IMR-90 (cell line): ENCODE measurements at regions not wholly inside any gene's neighbourhood (a gene's known extent, or its start where the extent isn't known, plus 50 kb on each side); places are given as distances from the start of the nearest gene placed in this dataset.

Experiments used
- ATAC-seq: fragments of 200-7000 bp; cut with Tn5 transposase; 2 replicates; pipeline ENCODE4 v1.9.1; 2020; ENCODE audit warnings: low read depth, mild to moderate bottlenecking, moderate library complexity
- BruUV-seq: library from RNA; stranded (reverse); fragments of 400-500 nt; replicated peaks from 2 replicates; lab custom pipeline; 2021; lab: Mats Ljungman, UMichigan
- CTCF ChIA-PET: fragments of 300-600 bp; formaldehyde crosslinking; extraction: SDS; loops from one replicate; lab custom pipeline; 2021; ENCODE audit warnings: antibody characterized with exemption; lab: Yijun Ruan, JAX
- POLR2A ChIA-PET: fragments of 300-600 bp; sonication (Branson Sonifier 250); formaldehyde crosslinking; loops from one replicate; lab custom pipeline; 2022; ENCODE audit warnings: antibody characterized with exemption; ENCODE audit not compliant: unreplicated experiment; lab: Charles Lee
- DNase-seq: peaks from one replicate; pipeline ENCODE4 v3.0.0; 2013
- H2AFZ ChIP-seq: replicated peaks from 2 replicates; pipeline ENCODE3; 2013; ENCODE audit warnings: low read length, mild to moderate bottlenecking; ENCODE audit not compliant: poor library complexity
- H2AK5ac ChIP-seq: 2 replicates; pipeline ENCODE4 v1.6.1; 2013; ENCODE audit warnings: low read depth, low read length, inconsistent platforms
- H2AK9ac ChIP-seq: replicated peaks from 2 replicates; pipeline ENCODE3; 2013; ENCODE audit warnings: mild to moderate bottlenecking, low read depth, low read length, moderate library complexity; ENCODE audit not compliant: poor library complexity
- H2BK120ac ChIP-seq: 2 replicates; pipeline ENCODE4 v1.6.1; 2013; ENCODE audit warnings: low read depth, low read length, inconsistent platforms
- H2BK15ac ChIP-seq: 3 replicates; pipeline ENCODE4 v1.6.1; 2013; ENCODE audit warnings: low read depth, low read length, inconsistent platforms
- H2BK20ac ChIP-seq: 2 replicates; pipeline ENCODE4 v1.6.1; 2013; ENCODE audit warnings: low read depth, mild to moderate bottlenecking, inconsistent platforms, low read length, moderate library complexity
- H2BK5ac ChIP-seq: 2 replicates; pipeline ENCODE4 v1.6.1; 2013; ENCODE audit warnings: mild to moderate bottlenecking, low read depth, low read length, inconsistent platforms; ENCODE audit not compliant: poor library complexity, severe bottlenecking
- H3K14ac ChIP-seq: replicated peaks from 2 replicates; pipeline ENCODE4 v1.6.1; 2013; ENCODE audit warnings: low read depth, low read length, inconsistent platforms
- H3K18ac ChIP-seq: 2 replicates; pipeline ENCODE4 v1.6.1; 2013; ENCODE audit warnings: low read depth, low read length, control low read depth
- H3K23ac ChIP-seq: 2 replicates; pipeline ENCODE4 v1.6.1; 2013; ENCODE audit warnings: low read depth, low read length, inconsistent platforms
- H3K27ac ChIP-seq: 2 replicates; pipeline ENCODE4 v1.5.1; 2013; ENCODE audit warnings: mild to moderate bottlenecking, control low read depth, low read length; ENCODE audit not compliant: insufficient read depth
- H3K27me3 ChIP-seq: 2 replicates; pipeline ENCODE4 v1.6.1; 2013; ENCODE audit warnings: low read length; ENCODE audit not compliant: control insufficient read depth, insufficient read depth
- H3K36me3 ChIP-seq: 2 replicates; pipeline ENCODE4 v1.6.1; 2013; ENCODE audit warnings: low read length, mixed read lengths; ENCODE audit not compliant: control insufficient read depth, insufficient read depth
- H3K4ac ChIP-seq: 2 replicates; pipeline ENCODE4 v1.6.1; 2013; ENCODE audit warnings: low read depth, low read length, inconsistent platforms
- H3K4me1 ChIP-seq: 2 replicates; pipeline ENCODE4 v1.6.1; 2013; ENCODE audit warnings: low read length, mixed read lengths; ENCODE audit not compliant: control insufficient read depth, insufficient read depth
- H3K4me2 ChIP-seq: 2 replicates; pipeline ENCODE4 v1.6.1; 2013; ENCODE audit warnings: low read depth, mild to moderate bottlenecking, control low read depth, low read length, moderate library complexity
- H3K4me3 ChIP-seq: 2 replicates; pipeline ENCODE4 v1.5.1; 2013; ENCODE audit warnings: low read depth, mild to moderate bottlenecking, control low read depth, low read length, moderate library complexity; ENCODE audit not compliant: insufficient read depth
- H3K56ac ChIP-seq: 2 replicates; pipeline ENCODE4 v1.6.1; 2013; ENCODE audit warnings: low read length, inconsistent platforms; ENCODE audit not compliant: insufficient read depth; ENCODE audit errors: extremely low read depth
- H3K79me1 ChIP-seq, 2 experiments: 2 replicates each; pipeline ENCODE4 v1.6.1; 2013; ENCODE audit warnings: low read length in 2 of 2, inconsistent platforms in 1 of 2, low read depth in 1 of 2
- H3K9ac ChIP-seq: 2 replicates; pipeline ENCODE4 v1.6.1; 2013; ENCODE audit warnings: low read depth, low read length, control low read depth
- H3K9me1 ChIP-seq: 2 replicates; pipeline ENCODE4 v1.6.1; 2013; ENCODE audit warnings: low read length, inconsistent platforms; ENCODE audit not compliant: insufficient read depth
- H3K9me3 ChIP-seq: 2 replicates; pipeline ENCODE4 v1.6.1; 2013; ENCODE audit warnings: low read length; ENCODE audit not compliant: control insufficient read depth, insufficient read depth
- H4K20me1 ChIP-seq: 2 replicates; pipeline ENCODE4 v1.6.1; 2013; ENCODE audit warnings: low read length, inconsistent platforms; ENCODE audit not compliant: insufficient read depth
- H4K5ac ChIP-seq: 2 replicates; pipeline ENCODE4 v1.6.1; 2013; ENCODE audit warnings: mild to moderate bottlenecking, low read depth, low read length, control low read depth
- H4K8ac ChIP-seq, 2 experiments: 2 replicates each; pipeline ENCODE4 v1.6.1; 2013; ENCODE audit warnings: low read depth in 2 of 2, low read length in 2 of 2, control low read depth in 1 of 2, inconsistent platforms in 1 of 2
- H4K91ac ChIP-seq: 2 replicates; pipeline ENCODE4 v1.6.1; 2013; ENCODE audit warnings: low read depth, low read length, inconsistent platforms; ENCODE audit not compliant: insufficient read depth
- CHD1 ChIP-seq: IDR thresholded peaks from 2 replicates; pipeline ENCODE4 v1.6.1; 2012; ENCODE audit warnings: low read depth, low read length, improper control_type of control experiment
- FOS ChIP-seq: fragments of 150-350 bp; IDR thresholded peaks from 2 replicates; pipeline ENCODE4 v1.6.1; 2016; ENCODE audit warnings: low read depth, low read length
- MAFK ChIP-seq: IDR thresholded peaks from 2 replicates; pipeline ENCODE4 v1.6.1; 2012; ENCODE audit warnings: low read depth, low read length, improper control_type of control experiment
- NFE2L2 ChIP-seq: fragments of 150-350 bp; IDR thresholded peaks from 2 replicates; pipeline ENCODE4 v1.6.1; 2016; ENCODE audit warnings: low read depth, mild to moderate bottlenecking, low read length
- RFX5 ChIP-seq: IDR thresholded peaks from 2 replicates; pipeline ENCODE4 v1.8.0; 2012; ENCODE audit warnings: low read depth, mild to moderate bottlenecking, low read length, moderate library complexity
- dilution Hi-C: fragments of 300-500 bp; cut with HindIII; formaldehyde crosslinking; loops from one replicate; pipeline ENCODE4 v1.14.3; 2018; ENCODE audit warnings: low sequenced_read_pairs; ENCODE audit not compliant: unreplicated experiment
- in situ Hi-C: fragments of 300-500 bp; cut with MboI; formaldehyde crosslinking; loops from 3 replicates; pipeline ENCODE4 v1.14.3; 2019; ENCODE audit warnings: low sequenced_read_pairs, inconsistent platforms, mixed read lengths
- intact Hi-C: fragments of 100-400 bp; cut with micrococcal nuclease; formaldehyde crosslinking; loops from 2 replicates; pipeline ENCODE4 v1.10.0; 2022

DNA sequence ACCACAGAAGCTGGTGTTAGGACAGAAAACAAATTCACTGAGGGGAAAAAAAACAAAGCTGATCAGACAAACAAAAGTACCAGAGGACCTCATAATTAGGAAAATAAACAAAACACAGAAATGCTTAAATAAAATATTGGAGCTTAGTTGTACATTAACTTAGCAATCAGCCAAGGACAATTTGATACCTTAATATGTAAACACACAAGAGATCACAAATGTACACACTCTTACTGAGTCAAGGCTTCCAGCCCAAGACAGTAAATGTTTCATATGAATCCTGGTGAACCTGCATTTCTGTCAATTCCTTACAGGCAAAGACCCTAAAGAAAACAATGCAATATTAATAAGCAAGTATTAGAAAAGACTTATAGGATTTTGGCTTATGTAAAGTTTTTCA lies 62.0 kb upstream of the SPTLC3 start:
- no peak overlapping the region for H3K27ac ChIP-seq
- TF ChIP-seq NFE2L2 (no peak), RFX5 (no peak), MAFK (no peak), CHD1 (no peak), FOS (no peak)
- ChIA-PET CTCF (no interaction called here), POLR2A (no interaction called here)
- no peak overlapping the region for H2BK5ac ChIP-seq
- no peak overlapping the region for H3K23ac ChIP-seq
- H3K36me3 ChIP-seq, result no peaks in the 10 kb centered on the region
- H3K4me2 ChIP-seq, result no peak overlapping the region
- no peak for ATAC-seq
- no peaks in the 10 kb centered on the region; the same call in 1 of the 2 replicates for H3K9me1 ChIP-seq
- BruUV-seq, result no TSS peak
- H3K18ac ChIP-seq, result no peak overlapping the region
- no peak overlapping the region for H2BK15ac ChIP-seq
- intact Hi-C loops (no loop called here), in situ Hi-C loops (no loop called here), dilution Hi-C loops (no loop called here)
- H3K4ac ChIP-seq, result no peak overlapping the region
- no peak overlapping the region for H3K4me3 ChIP-seq
- no peak overlapping the region for H2BK120ac ChIP-seq
- no peak overlapping the region for H4K5ac ChIP-seq
- no peak overlapping the region for H4K91ac ChIP-seq
- no peak overlapping the region for H3K56ac ChIP-seq
- H3K27me3 ChIP-seq, result no peaks in the 10 kb centered on the region
- no peak overlapping the region; a peak in 1 of 4 replicates for H4K8ac ChIP-seq
- no peaks in the 10 kb centered on the region for H3K9me3 ChIP-seq
- H4K20me1 ChIP-seq, result no peaks in the 10 kb centered on the region
- no peak for DNase-seq
- no peak overlapping the region for H2BK20ac ChIP-seq
- peaks cover 19% of the 10 kb centered on the region for H3K4me1 ChIP-seq
- no peak overlapping the region for H3K14ac ChIP-seq
- no peak overlapping the region for H2AK9ac ChIP-seq
- no peak overlapping the region for H2AFZ ChIP-seq
- H3K79me1 ChIP-seq, result no peaks in the 10 kb centered on the region
- H2AK5ac ChIP-seq, result no peak overlapping the region
- no peak overlapping the region for H3K9ac ChIP-seq
